Stomach (tissue), 8 donors: ENCODE measurements at regions not wholly inside any gene's neighbourhood (a gene's known extent, or its start where the extent isn't known, plus 50 kb on each side); places are given as distances from the start of the nearest gene placed in this dataset.

Source experiments
- DNase-seq, 2 donors: peaks; one replicate each; pipeline versions ENCODE4 v3.0.0 to v3.0.0-alpha.2; 2013 to 2019
- H3K27ac ChIP-seq, 5 donors: fragments of 200-600 bp in 4 of 5; sonication (generic) in 4 of 5; one replicate each; pipeline ENCODE4 v1.5.1; 2013 to 2019; ENCODE audit warnings: mild to moderate bottlenecking in 1 of 5, moderate library complexity in 1 of 5
- H3K27me3 ChIP-seq, 3 donors: fragments of 200-600 bp; sonication (generic); one replicate each; pipeline ENCODE4 v1.5.1; 2017 to 2019; ENCODE audit warnings: mixed run types in 1 of 3
- H3K36me3 ChIP-seq, 4 donors: fragments of 200-600 bp; sonication (generic); 1 replicate in 3 of 4; 2 replicates in 1 of 4; pipeline ENCODE4 v1.5.1; 2016 to 2019
- H3K4me1 ChIP-seq, 4 donors: fragments of 200-600 bp; sonication (generic); one replicate each; pipeline ENCODE4 v1.5.1; 2016 to 2019
- H3K4me3 ChIP-seq, 4 donors: fragments of 200-600 bp; sonication (generic) in 3 of 4; one replicate each; pipeline ENCODE4 v1.5.1; 2016 to 2019; ENCODE audit warnings: mild to moderate bottlenecking in 1 of 4
- H3K9me3 ChIP-seq, 4 donors: fragments of 200-600 bp; sonication (generic); one replicate each; pipeline ENCODE4 v1.5.1; 2016 to 2019
- CTCF ChIP-seq, 7 experiments: fragments of 450-650 bp in 4 of 7; fragments of 200-600 bp in 3 of 7; sonication (generic) in 3 of 7; IDR thresholded peaks; one replicate each; pipeline ENCODE4 v1.5.1; 2016 to 2019; ENCODE audit warnings: antibody characterized with exemption in 7 of 7, control low read depth in 2 of 7, mild to moderate bottlenecking in 1 of 7
- EP300 ChIP-seq: sonication (generic); formaldehyde crosslinking; IDR thresholded peaks from one replicate; pipeline ENCODE4 v1.6.1; 2017; ENCODE audit warnings: antibody characterized with exemption
- POLR2A ChIP-seq, 4 donors: fragments of 450-650 bp; IDR thresholded peaks; one replicate each; pipeline ENCODE4 v1.6.1; 2016; ENCODE audit warnings: antibody characterized with exemption in 4 of 4, control low read depth in 2 of 4, mild to moderate bottlenecking in 1 of 4, moderate library complexity in 1 of 4
- POLR2AphosphoS5 ChIP-seq, 3 donors: sonication (generic); formaldehyde crosslinking; IDR thresholded peaks; one replicate each; pipeline ENCODE4 v1.6.1; 2016; ENCODE audit warnings: antibody characterized with exemption in 3 of 3
- WGBS, 5 donors: extraction: QIAGEN DNeasy Blood & Tissue Kit in 3 of 5; methylation state at CpG; one replicate each; pipeline versions ENCODE4 v1.1.5 to v1.1.7; 2013 to 2018; 5-methylcytosine and 5-hydroxymethylcytosine counted together
- intact Hi-C: fragments of 100-400 bp; cut with DNase I; formaldehyde crosslinking; loops from one replicate; pipeline ENCODE4 v1.15.1; 2023; ENCODE audit warnings: low total_unique reads
- donor health status: healthy with polysubstance abuse.
- donor health status: Bipolar disorder and iron deficiency.
- donor health status: healthy.

- 70 to 93% (median 83%) methylated on average over 2 of the region's 2 CpGs for WGBS, 5 donors
- no peak overlapping the region for H3K27ac ChIP-seq
- no peak for TF ChIP-seq EP300
- no peak for TF ChIP-seq CTCF (IDR thresholded peaks at IDR 0.05)
- TF ChIP-seq POLR2A (IDR thresholded peaks at IDR 0.05) = no peak
- TF ChIP-seq POLR2AphosphoS5 (IDR thresholded peaks at IDR 0.05) = no peak
- intact Hi-C loops = no loop called here
- no peaks in the 10 kb centered on the region for H3K27me3 ChIP-seq
- H3K9me3 ChIP-seq = peaks cover 0 to 5% (median 2%) of the 10 kb centered on the region in 4 donors
- no peak overlapping the region for H3K4me3 ChIP-seq
- H3K36me3 ChIP-seq = no peaks in the 10 kb centered on the region
- DNase-seq = no peak
- H3K4me1 ChIP-seq = no peaks in the 10 kb centered on the region
Measured at GRCh38 chr5:97778451-97778850, 595.4 kb upstream of the RIOK2 start.

DNA sequence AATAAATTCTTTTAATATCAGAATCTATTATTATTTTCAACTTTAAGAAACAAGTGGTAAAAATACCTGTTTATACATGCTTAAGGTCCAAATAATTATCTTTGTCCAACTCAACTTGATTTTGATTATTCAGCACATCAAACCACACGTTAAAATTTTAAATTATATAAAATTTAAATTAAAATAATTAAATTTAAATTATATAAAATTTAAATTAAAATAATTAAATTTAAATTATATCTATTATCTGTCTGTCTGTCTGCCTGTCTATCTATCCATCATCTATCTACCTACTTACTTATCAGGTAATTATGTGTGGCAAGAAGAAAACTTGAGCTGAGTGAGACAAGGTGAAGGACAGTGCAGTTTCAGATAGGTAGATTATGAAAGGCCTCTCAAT, 605.3 kb upstream of the RIOK2 start:
- H3K27me3 ChIP-seq = no peaks in the 10 kb centered on the region
- 85 to 94% (median 90%) methylated on average over 1 of the region's 1 CpG for WGBS, 5 donors
- H3K27ac ChIP-seq = no peak overlapping the region
- DNase-seq = no peak
- H3K4me3 ChIP-seq = no peak overlapping the region
- H3K36me3 ChIP-seq = no peaks in the 10 kb centered on the region
- intact Hi-C loops = no loop called here
- H3K4me1 ChIP-seq = no peaks in the 10 kb centered on the region
- TF ChIP-seq POLR2AphosphoS5 (IDR thresholded peaks at IDR 0.05) (no peak), POLR2A (IDR thresholded peaks at IDR 0.05) (no peak), CTCF (IDR thresholded peaks at IDR 0.05) (no peak), EP300 (no peak)
- H3K9me3 ChIP-seq = no peaks in the 10 kb centered on the region

GRCh38 chr5:97797994-97798451, 615.0 kb upstream of the RIOK2 start:
- Histone ChIP-seq H3K27me3 (no peaks in the 10 kb centered on the region), H3K4me3 (no peak overlapping the region), H3K9me3 (peaks cover 0 to 9% (median 3%) of the 10 kb centered on the region in 4 donors), H3K27ac (no peak overlapping the region), H3K4me1 (no peaks in the 10 kb centered on the region), H3K36me3 (no peaks in the 10 kb centered on the region)
- 22 to 55% (median 33%) methylated on average over 1 of the region's 1 CpG for WGBS, 5 donors
- TF ChIP-seq CTCF (IDR thresholded peaks at IDR 0.05) = no peak
- no peak for TF ChIP-seq POLR2A (IDR thresholded peaks at IDR 0.05)
- TF ChIP-seq EP300 = no peak
- no peak for TF ChIP-seq POLR2AphosphoS5 (IDR thresholded peaks at IDR 0.05)
- intact Hi-C loops = no loop called here
- no peak for DNase-seq

DNA sequence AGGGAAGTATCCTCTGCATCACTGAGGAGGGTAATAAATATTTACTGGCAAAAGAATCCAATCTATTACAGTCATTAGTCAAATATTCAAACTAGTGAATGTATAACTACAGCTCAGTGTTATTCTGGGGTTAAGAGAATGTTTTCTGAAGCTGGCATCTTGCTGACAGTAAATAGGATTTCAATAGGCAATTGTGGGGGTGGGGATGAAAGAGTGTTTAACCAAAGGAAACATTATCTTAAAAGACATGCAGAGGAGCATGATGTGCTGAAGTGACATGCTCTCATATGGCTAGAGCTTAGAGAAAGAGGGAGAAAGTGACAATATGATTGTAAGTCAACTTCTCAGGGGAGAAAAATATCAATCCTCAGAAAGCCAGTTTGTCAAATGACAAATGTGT, 618.4 kb upstream of the RIOK2 start:
- Histone ChIP-seq H3K27ac (no peak overlapping the region), H3K36me3 (no peaks in the 10 kb centered on the region), H3K27me3 (no peaks in the 10 kb centered on the region), H3K4me1 (no peaks in the 10 kb centered on the region), H3K4me3 (no peak overlapping the region), H3K9me3 (peaks cover 0 to 20% (median 13%) of the 10 kb centered on the region in 4 donors)
- no peak for DNase-seq
- intact Hi-C loops = no loop called here
- TF ChIP-seq CTCF (IDR thresholded peaks at IDR 0.05) (no peak), EP300 (no peak), POLR2AphosphoS5 (IDR thresholded peaks at IDR 0.05) (no peak), POLR2A (IDR thresholded peaks at IDR 0.05) (no peak)
